Choroid plexus epithelial cell (primary cell): ENCODE measurements at regions not wholly inside any gene's neighbourhood (a gene's known extent, or its start where the extent isn't known, plus 50 kb on each side); places are given as distances from the start of the nearest gene placed in this dataset.

ENCODE experiments used
- DNase-seq: peaks from one replicate; pipeline ENCODE4 v3.0.0-alpha.2; 2010; ENCODE audit warnings: low read depth
- H3K4me3 ChIP-seq: 2 replicates; pipeline ENCODE4 v1.5.1; 2011; ENCODE audit warnings: low read depth, mild to moderate bottlenecking, control low read depth, low read length, moderate library complexity
- CTCF ChIP-seq: conservative IDR thresholded peaks from 2 replicates; pipeline ENCODE4 v1.5.1; 2011; ENCODE audit warnings: low read depth, mild to moderate bottlenecking, control low read depth, inconsistent platforms, low read length, moderate library complexity

GRCh38 chr5:85590764-85591163 lies 1027.0 kb upstream of the COX7C start:
- H3K4me3 ChIP-seq, result no peak overlapping the region
- TF ChIP-seq CTCF, result no peak
- DNase-seq, result no peak

GRCh38 chr5:85591311-85591710 lies 1026.4 kb upstream of the COX7C start:
- DNase-seq, result no peak
- no peak overlapping the region for H3K4me3 ChIP-seq
- TF ChIP-seq CTCF, result no peak

GRCh38 chr5:85602843-85603242 lies 1014.9 kb upstream of the COX7C start:
- no peak overlapping the region for H3K4me3 ChIP-seq
- no peak for TF ChIP-seq CTCF
- no peak for DNase-seq

- no peak for TF ChIP-seq CTCF
- no peak for DNase-seq
- no peak overlapping the region for H3K4me3 ChIP-seq
These were observed 1013.4 kb upstream of the COX7C start for GRCh38 chr5:85604378-85604777.

- no peak for DNase-seq
- no peak overlapping the region for H3K4me3 ChIP-seq
- no peak for TF ChIP-seq CTCF
These were observed 1013.0 kb upstream of the COX7C start for GRCh38 chr5:85604786-85605185.

- no peak for TF ChIP-seq CTCF
- no peak overlapping the region for H3K4me3 ChIP-seq
- DNase-seq, result no peak
These were observed 1012.4 kb upstream of the COX7C start for GRCh38 chr5:85605381-85605780.

GRCh38 chr5:85614489-85614888 lies 1003.3 kb upstream of the COX7C start:
- no peak overlapping the region for H3K4me3 ChIP-seq
- no peak for DNase-seq
- TF ChIP-seq CTCF, result no peak
